Endothelial cell of umbilical vein (primary cell): ENCODE measurements at regions not wholly inside any gene's neighbourhood (a gene's known extent, or its start where the extent isn't known, plus 50 kb on each side); places are given as distances from the start of the nearest gene placed in this dataset.

Experiments used
- CTCF ChIP-seq, 2 donors: IDR thresholded peaks; 1 replicate in 1 of 2; 2 replicates in 1 of 2; pipeline ENCODE4 v1.5.1; 2011; ENCODE audit warnings: low read length in 2 of 2, mild to moderate bottlenecking in 2 of 2, moderate library complexity in 2 of 2, control low read depth in 1 of 2, inconsistent platforms in 1 of 2, low read depth in 1 of 2; ENCODE audit not compliant: insufficient read depth in 1 of 2; ENCODE audit errors: extremely low read depth in 1 of 2
- EZH2 ChIP-seq: IDR thresholded peaks from 2 replicates; pipeline ENCODE4 v1.6.1; 2012; ENCODE audit warnings: borderline replicate concordance, low read depth, mild to moderate bottlenecking, moderate library complexity, low read length, inconsistent platforms; ENCODE audit not compliant: severe bottlenecking
- JUN ChIP-seq: IDR thresholded peaks from 2 replicates; pipeline ENCODE4 v1.6.1; 2011; ENCODE audit warnings: borderline replicate concordance, low read depth; ENCODE audit not compliant: insufficient read length, insufficient read depth
- POLR2A ChIP-seq: IDR thresholded peaks from 2 replicates; pipeline ENCODE4 v1.6.1; 2012; ENCODE audit warnings: low read depth, mild to moderate bottlenecking, control low read depth, low read length
- TF ChIP-seq, protein P1 (sequence below): IDR thresholded peaks from 2 replicates; pipeline ENCODE4 v1.6.1; 2011; ENCODE audit not compliant: insufficient read depth, insufficient read length

DNA sequence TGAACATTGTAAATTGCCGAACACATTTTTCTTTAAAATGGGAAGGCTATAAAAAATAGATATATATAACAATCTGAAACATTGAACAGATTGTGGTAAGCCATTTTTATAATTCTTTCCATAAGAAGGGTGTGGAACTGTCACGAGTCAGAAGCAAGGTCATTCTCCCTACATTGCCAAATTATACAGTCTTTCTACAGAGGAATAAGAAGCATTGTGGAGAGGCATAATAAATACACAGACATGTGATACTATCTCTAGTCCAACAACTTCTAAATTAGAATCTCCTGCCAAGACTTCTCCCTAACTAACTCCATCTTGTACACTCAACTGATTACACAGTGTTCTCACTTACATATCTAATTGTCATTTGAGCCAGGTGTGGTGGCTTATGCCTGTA, 227.9 kb downstream of the CENPF start:
- TF ChIP-seq POLR2A = no peak
- no peak for TF ChIP-seq CTCF (IDR thresholded peaks at IDR 0.05; ENCODE audit: extremely low read depth in 1 of 2, insufficient read depth in 1 of 2, low read depth in 1 of 2, low read length in 2 of 2)
- TF ChIP-seq, protein P1, sequence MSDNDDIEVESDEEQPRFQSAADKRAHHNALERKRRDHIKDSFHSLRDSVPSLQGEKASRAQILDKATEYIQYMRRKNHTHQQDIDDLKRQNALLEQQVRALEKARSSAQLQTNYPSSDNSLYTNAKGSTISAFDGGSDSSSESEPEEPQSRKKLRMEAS = no peak
- no peak for TF ChIP-seq JUN
- no peak for TF ChIP-seq EZH2
